NCI-H2029 treated with DMSO at 0.1 percent for 48 hours (cell line): ENCODE measurements at regions not wholly inside any gene's neighbourhood (a gene's known extent, or its start where the extent isn't known, plus 50 kb on each side); places are given as distances from the start of the nearest gene placed in this dataset.
"Not testable (repeated sequence)": the region's sequence is repeated elsewhere in the genome, so short reads cannot be mapped to it uniquely, and the experiment has no call there.

Source experiments
- DNase-seq: peaks from one replicate; lab custom pipeline; 2025; lab: John Stamatoyannopoulos, UW

GRCh38 chr11:82533628-82534327, 199.9 kb downstream of the FAM181B start:
- DNase-seq: no peak

- no peak for DNase-seq
Observed at GRCh38 chr11:82529936-82530335, 203.7 kb downstream of the FAM181B start.

- DNase-seq: no peak
Observed at GRCh38 chr11:82527081-82527584, 206.5 kb downstream of the FAM181B start.

GRCh38 chr11:82523141-82523540, 210.5 kb downstream of the FAM181B start:
- no peak for DNase-seq

GRCh38 chr11:82521427-82521826, 212.2 kb downstream of the FAM181B start:
- DNase-seq: no peak

- DNase-seq: no peak
Observed at GRCh38 chr11:82507288-82507687, 226.4 kb downstream of the FAM181B start.

- DNase-seq: no peak
Observed at GRCh38 chr11:82505379-82505778, 228.3 kb downstream of the FAM181B start.

GRCh38 chr11:82501174-82501573, 232.5 kb downstream of the FAM181B start:
- DNase-seq: not testable (repeated sequence)

GRCh38 chr11:82494988-82495432, 238.7 kb downstream of the FAM181B start:
- DNase-seq: no peak

- DNase-seq: no peak
Observed at GRCh38 chr11:82474876-82475275, 258.8 kb downstream of the FAM181B start.

GRCh38 chr11:82465481-82465880, 268.2 kb downstream of the FAM181B start:
- DNase-seq: no peak

GRCh38 chr11:82462608-82463242, 270.9 kb downstream of the FAM181B start:
- DNase-seq: no peak

GRCh38 chr11:82458761-82459160, 274.9 kb downstream of the FAM181B start:
- DNase-seq: no peak

- DNase-seq: no peak
Observed at GRCh38 chr11:82458147-82458546, 275.5 kb downstream of the FAM181B start.

GRCh38 chr11:82450996-82451395, 282.7 kb downstream of the FAM181B start:
- no peak for DNase-seq

- no peak for DNase-seq
Observed at GRCh38 chr11:82406611-82407010, 327.1 kb downstream of the FAM181B start.

- DNase-seq: no peak
Observed at GRCh38 chr11:82405421-82405820, 328.2 kb downstream of the FAM181B start.

GRCh38 chr11:82404981-82405380, 328.7 kb downstream of the FAM181B start:
- DNase-seq: no peak

- no peak for DNase-seq
Observed at GRCh38 chr11:82403640-82404305, 329.9 kb downstream of the FAM181B start.

- no peak for DNase-seq
Observed at GRCh38 chr11:82398300-82398815, 335.3 kb downstream of the FAM181B start.

- not testable (repeated sequence) for DNase-seq
Observed at GRCh38 chr11:82396639-82397038, 337.0 kb downstream of the FAM181B start.

GRCh38 chr11:82384308-82384707, 349.4 kb downstream of the FAM181B start:
- DNase-seq: no peak
